Astrocyte of the cerebellum (primary cell): ENCODE measurements at regions not wholly inside any gene's neighbourhood (a gene's known extent, or its start where the extent isn't known, plus 50 kb on each side); places are given as distances from the start of the nearest gene placed in this dataset.

Experiments
- DNase-seq: peaks from one replicate; pipeline ENCODE4 v3.0.0-alpha.2; 2011; ENCODE audit warnings: low read depth
- H3K4me3 ChIP-seq: 2 replicates; pipeline ENCODE4 v1.5.1; 2011; ENCODE audit warnings: mild to moderate bottlenecking, low read depth, low read length, moderate library complexity
- CTCF ChIP-seq: IDR thresholded peaks from 2 replicates; pipeline ENCODE4 v1.5.1; 2012; ENCODE audit warnings: low read length, low read depth, moderate library complexity, mild to moderate bottlenecking; ENCODE audit errors: missing control alignments
- in situ Hi-C: cut with HindIII; loops from 2 replicates; pipeline ENCODE4 v1.10.0; 2017; ENCODE audit warnings: low sequenced_read_pairs

GRCh38 chr2:7456762-7457161, 539.5 kb downstream of the RNF144A start:
- in situ Hi-C loops: no loop called here
- TF ChIP-seq CTCF: no peak
- H3K4me3 ChIP-seq: no peak overlapping the region
- DNase-seq: no peak

- no peak overlapping the region for H3K4me3 ChIP-seq
- in situ Hi-C loops: no loop called here
- no peak for TF ChIP-seq CTCF
- no peak for DNase-seq
Observed at GRCh38 chr2:7458066-7458465, 540.9 kb downstream of the RNF144A start.

- H3K4me3 ChIP-seq: no peak overlapping the region
- TF ChIP-seq CTCF: no peak
- DNase-seq: no peak
- in situ Hi-C loops: no loop called here
Observed at GRCh38 chr2:7467782-7468447, 550.7 kb downstream of the RNF144A start.

GRCh38 chr2:7468448-7468828, 551.2 kb downstream of the RNF144A start:
- in situ Hi-C loops: no loop called here
- TF ChIP-seq CTCF: no peak
- no peak overlapping the region for H3K4me3 ChIP-seq
- DNase-seq: no peak

GRCh38 chr2:7468955-7469354, 551.7 kb downstream of the RNF144A start:
- in situ Hi-C loops: no loop called here
- no peak for DNase-seq
- no peak overlapping the region for H3K4me3 ChIP-seq
- no peak for TF ChIP-seq CTCF

GRCh38 chr2:7471185-7471584, 554.0 kb downstream of the RNF144A start:
- in situ Hi-C loops: no loop called here
- TF ChIP-seq CTCF: no peak
- no peak overlapping the region for H3K4me3 ChIP-seq
- DNase-seq: no peak
